ENCODE measurements at regions not wholly inside any gene's neighbourhood (a gene's known extent, or its start where the extent isn't known, plus 50 kb on each side); places are given as distances from the start of the nearest gene placed in this dataset.

DNA sequence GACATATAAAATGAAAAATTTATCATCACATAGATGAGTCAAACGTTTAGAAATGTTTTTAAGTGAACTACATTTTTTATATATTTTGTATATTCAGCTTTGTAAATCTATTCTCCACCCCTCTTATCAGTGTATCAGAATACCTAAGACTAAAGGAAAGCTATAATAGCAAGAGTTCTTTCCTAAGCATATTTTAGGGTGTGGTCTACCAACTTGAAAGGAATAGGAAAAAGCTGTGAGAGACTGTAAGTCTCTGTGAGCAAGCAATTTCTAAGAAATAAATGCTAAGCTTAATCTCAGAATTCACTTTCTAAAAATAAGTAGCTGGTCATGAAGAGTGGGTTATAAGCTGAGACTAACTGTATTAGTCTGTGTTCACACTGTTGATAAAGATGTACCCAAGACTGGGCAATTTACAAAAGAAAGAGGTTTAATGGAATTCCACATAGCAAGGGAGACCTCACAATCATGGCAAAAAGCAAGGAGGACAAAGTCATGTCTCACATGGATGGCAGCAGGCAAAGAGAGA is 175.4 kb upstream of the PREP start:
- Mint-ChIP-seq H3K27ac (no peak overlapping the region), H3K36me3 (no peaks in the 10 kb centered on the region), H3K9me3 (no peaks in the 10 kb centered on the region), H3K4me1 (no peaks in the 10 kb centered on the region), H3K4me3 (no peak overlapping the region), H3K27me3 (ENCODE audit: insufficient read depth, low read depth) (peaks cover 4% of the 10 kb centered on the region)
- H3K4me2 ChIP-seq: no peak overlapping the region
- no peak overlapping the region for H3K27ac ChIP-seq
- no peaks in the 10 kb centered on the region for H3K36me3 ChIP-seq
- H3K9ac ChIP-seq: no peak overlapping the region
- no peak for DNase-seq (ENCODE audit: low spot score)
- no peaks in the 10 kb centered on the region for H3K4me1 ChIP-seq
- H3K27me3 ChIP-seq: no peaks in the 10 kb centered on the region
- H3K9me3 ChIP-seq (ENCODE audit: low read depth): no peaks in the 10 kb centered on the region
- no peaks in the 10 kb centered on the region for H4K20me1 ChIP-seq (ENCODE audit: low read depth)
- H3F3A ChIP-seq (ENCODE audit: low read depth): no peaks in the 10 kb centered on the region
- H3K4me3 ChIP-seq: no peak overlapping the region
- H2AFZ ChIP-seq (replicated peaks): no peak overlapping the region
- TF ChIP-seq EZH2phosphoT487 (IDR thresholded peaks at IDR 0.05) (no peak), EZH2 (IDR thresholded peaks at IDR 0.05) (no peak), CTCF (IDR thresholded peaks at IDR 0.05) (no peak)
- no peaks in the 10 kb centered on the region for H3K79me2 ChIP-seq (ENCODE audit: low read depth)

DNA sequence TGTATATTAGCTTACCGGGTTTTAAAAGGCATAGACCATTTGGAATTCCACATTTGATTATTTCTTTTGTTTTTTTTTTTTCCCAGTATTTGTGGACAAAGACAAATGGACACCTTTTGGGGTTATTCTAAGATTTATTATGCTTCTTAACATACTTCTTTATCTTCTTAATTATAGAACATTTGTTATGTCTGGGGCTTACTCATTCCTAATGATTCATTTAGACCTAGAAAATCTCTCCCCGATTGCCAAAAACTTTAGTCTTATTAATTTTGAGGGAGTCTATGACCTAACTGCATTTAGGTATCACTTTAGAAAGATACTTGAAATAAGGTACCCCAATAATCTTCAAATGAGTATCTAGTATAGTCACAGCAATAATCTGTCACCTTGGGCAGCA is 170.7 kb upstream of the PREP start:
- H3K27me3 Mint-ChIP-seq (ENCODE audit: insufficient read depth, low read depth): no peaks in the 10 kb centered on the region
- H3K27ac Mint-ChIP-seq: no peak overlapping the region
- Histone ChIP-seq H3K27ac (no peak overlapping the region), H3K36me3 (no peaks in the 10 kb centered on the region), H2AFZ (replicated peaks) (no peak overlapping the region), H3K27me3 (no peaks in the 10 kb centered on the region), H3K9ac (no peak overlapping the region), H3K4me2 (no peak overlapping the region), H4K20me1 (ENCODE audit: low read depth) (no peaks in the 10 kb centered on the region), H3K9me3 (ENCODE audit: low read depth) (no peaks in the 10 kb centered on the region), H3K4me1 (no peaks in the 10 kb centered on the region), H3K4me3 (no peak overlapping the region), H3F3A (ENCODE audit: low read depth) (no peaks in the 10 kb centered on the region), H3K79me2 (ENCODE audit: low read depth) (no peaks in the 10 kb centered on the region)
- TF ChIP-seq EZH2phosphoT487 (IDR thresholded peaks at IDR 0.05): no peak
- TF ChIP-seq CTCF (IDR thresholded peaks at IDR 0.05): no peak
- TF ChIP-seq EZH2 (IDR thresholded peaks at IDR 0.05): no peak
- no peaks in the 10 kb centered on the region for H3K4me1 Mint-ChIP-seq
- no peaks in the 10 kb centered on the region for H3K9me3 Mint-ChIP-seq
- no peaks in the 10 kb centered on the region for H3K36me3 Mint-ChIP-seq
- no peak for DNase-seq (ENCODE audit: low spot score)
- no peak overlapping the region for H3K4me3 Mint-ChIP-seq

GRCh38 chr6:105573138-105573537 is 170.3 kb upstream of the PREP start:
- no peak overlapping the region for H3K4me2 ChIP-seq
- TF ChIP-seq EZH2 (IDR thresholded peaks at IDR 0.05) (no peak), EZH2phosphoT487 (IDR thresholded peaks at IDR 0.05) (no peak), CTCF (IDR thresholded peaks at IDR 0.05) (no peak)
- H3K36me3 Mint-ChIP-seq: no peaks in the 10 kb centered on the region
- no peak overlapping the region for H3K4me3 ChIP-seq
- H3K27ac Mint-ChIP-seq: no peak overlapping the region
- H3K4me3 Mint-ChIP-seq: no peak overlapping the region
- H3K27me3 ChIP-seq: no peaks in the 10 kb centered on the region
- H3K9me3 ChIP-seq (ENCODE audit: low read depth): no peaks in the 10 kb centered on the region
- H3K27me3 Mint-ChIP-seq (ENCODE audit: insufficient read depth, low read depth): no peaks in the 10 kb centered on the region
- H3K9ac ChIP-seq: no peak overlapping the region
- H3K27ac ChIP-seq: no peak overlapping the region
- H3F3A ChIP-seq (ENCODE audit: low read depth): no peaks in the 10 kb centered on the region
- no peaks in the 10 kb centered on the region for H4K20me1 ChIP-seq (ENCODE audit: low read depth)
- H3K4me1 ChIP-seq: no peaks in the 10 kb centered on the region
- H2AFZ ChIP-seq (replicated peaks): no peak overlapping the region
- no peaks in the 10 kb centered on the region for H3K36me3 ChIP-seq
- H3K9me3 Mint-ChIP-seq: no peaks in the 10 kb centered on the region
- H3K79me2 ChIP-seq (ENCODE audit: low read depth): no peaks in the 10 kb centered on the region
- no peaks in the 10 kb centered on the region for H3K4me1 Mint-ChIP-seq
- no peak for DNase-seq (ENCODE audit: low spot score)

All from neural progenitor cell (in vitro differentiated cells).